Gastrocnemius medialis (tissue), 4 donors: ENCODE measurements at regions not wholly inside any gene's neighbourhood (a gene's known extent, or its start where the extent isn't known, plus 50 kb on each side); places are given as distances from the start of the nearest gene placed in this dataset.

Source experiments
- POLR2A ChIP-seq, 2 donors: fragments of 450-650 bp; IDR thresholded peaks; one replicate each; pipeline ENCODE4 v1.6.1; 2017; ENCODE audit warnings: antibody characterized with exemption in 2 of 2, mild to moderate bottlenecking in 2 of 2, moderate library complexity in 2 of 2
- TF ChIP-seq, protein P1 (sequence below), 5 experiments: fragments of 450-650 bp in 3 of 5; fragments of 200-600 bp in 2 of 5; sonication (generic) in 2 of 5; IDR thresholded peaks in 4 of 5; conservative IDR thresholded peaks in 1 of 5; 1 replicate in 4 of 5; 2 replicates in 1 of 5; pipeline ENCODE4 v1.5.1; 2016 to 2019; ENCODE audit warnings: antibody characterized with exemption in 5 of 5, mild to moderate bottlenecking in 3 of 5, moderate library complexity in 3 of 5

GRCh38 chr9:113665756-113666155, 202.2 kb downstream of the RGS3 start:
- no peak for TF ChIP-seq POLR2A (IDR thresholded peaks at IDR 0.05)
- TF ChIP-seq, protein P1, sequence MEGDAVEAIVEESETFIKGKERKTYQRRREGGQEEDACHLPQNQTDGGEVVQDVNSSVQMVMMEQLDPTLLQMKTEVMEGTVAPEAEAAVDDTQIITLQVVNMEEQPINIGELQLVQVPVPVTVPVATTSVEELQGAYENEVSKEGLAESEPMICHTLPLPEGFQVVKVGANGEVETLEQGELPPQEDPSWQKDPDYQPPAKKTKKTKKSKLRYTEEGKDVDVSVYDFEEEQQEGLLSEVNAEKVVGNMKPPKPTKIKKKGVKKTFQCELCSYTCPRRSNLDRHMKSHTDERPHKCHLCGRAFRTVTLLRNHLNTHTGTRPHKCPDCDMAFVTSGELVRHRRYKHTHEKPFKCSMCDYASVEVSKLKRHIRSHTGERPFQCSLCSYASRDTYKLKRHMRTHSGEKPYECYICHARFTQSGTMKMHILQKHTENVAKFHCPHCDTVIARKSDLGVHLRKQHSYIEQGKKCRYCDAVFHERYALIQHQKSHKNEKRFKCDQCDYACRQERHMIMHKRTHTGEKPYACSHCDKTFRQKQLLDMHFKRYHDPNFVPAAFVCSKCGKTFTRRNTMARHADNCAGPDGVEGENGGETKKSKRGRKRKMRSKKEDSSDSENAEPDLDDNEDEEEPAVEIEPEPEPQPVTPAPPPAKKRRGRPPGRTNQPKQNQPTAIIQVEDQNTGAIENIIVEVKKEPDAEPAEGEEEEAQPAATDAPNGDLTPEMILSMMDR (IDR thresholded peaks at IDR 0.05 in 4 of 5, conservative IDR thresholded peaks at IDR 0.05 in 1 of 5), result no peak
